ENCODE measurements at regions not wholly inside any gene's neighbourhood (a gene's known extent, or its start where the extent isn't known, plus 50 kb on each side); places are given as distances from the start of the nearest gene placed in this dataset.

DNA sequence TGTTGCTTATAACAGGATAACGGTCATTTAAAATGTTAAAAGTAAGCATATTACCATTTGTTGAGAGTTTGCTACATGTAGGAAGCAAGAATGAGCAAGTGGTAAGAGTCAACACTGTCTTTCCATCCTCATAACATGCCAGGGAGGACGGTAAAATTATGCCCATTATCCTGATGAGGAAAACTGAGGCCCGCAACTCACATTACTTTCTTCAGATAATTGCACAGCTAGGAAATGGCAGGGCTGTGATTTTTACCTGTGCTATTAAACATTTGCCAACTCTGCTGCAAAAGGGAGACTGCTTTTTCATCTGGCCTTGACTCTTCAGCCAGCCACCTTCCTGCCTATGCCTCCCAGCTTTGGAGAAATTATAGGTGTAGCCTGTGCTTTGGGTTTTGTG, 79.8 kb upstream of the BOD1 start:
- Histone ChIP-seq H4K20me1 (ENCODE audit: insufficient read depth, poor library complexity, severe bottlenecking) (no peaks in the 10 kb centered on the region), H3K9me2 (replicated peaks; ENCODE audit: insufficient read depth) (no peaks in the 10 kb centered on the region), H2AFZ (no peak overlapping the region), H3K27ac (no peak overlapping the region), H3K79me2 (no peaks in the 10 kb centered on the region), H3K4me1 (ENCODE audit: insufficient read depth) (no peaks in the 10 kb centered on the region), H3K9me3 (ENCODE audit: low read depth) (no peaks in the 10 kb centered on the region), H3K4me2 (no peak overlapping the region), H3K36me3 (replicated peaks; ENCODE audit: insufficient read depth, low read depth) (no peaks in the 10 kb centered on the region), H3K27me3 (no peaks in the 10 kb centered on the region), H3K4me3 (no peak overlapping the region)
- no peak for DNase-seq (ENCODE audit: low spot score)
- TF ChIP-seq EZH2phosphoT487 (IDR thresholded peaks at IDR 0.05; ENCODE audit: low read depth, severe bottlenecking, unreplicated experiment) (no peak), EZH2 (IDR thresholded peaks at IDR 0.05; ENCODE audit: borderline replicate concordance) (no peak)
- TF ChIP-seq, protein P1, sequence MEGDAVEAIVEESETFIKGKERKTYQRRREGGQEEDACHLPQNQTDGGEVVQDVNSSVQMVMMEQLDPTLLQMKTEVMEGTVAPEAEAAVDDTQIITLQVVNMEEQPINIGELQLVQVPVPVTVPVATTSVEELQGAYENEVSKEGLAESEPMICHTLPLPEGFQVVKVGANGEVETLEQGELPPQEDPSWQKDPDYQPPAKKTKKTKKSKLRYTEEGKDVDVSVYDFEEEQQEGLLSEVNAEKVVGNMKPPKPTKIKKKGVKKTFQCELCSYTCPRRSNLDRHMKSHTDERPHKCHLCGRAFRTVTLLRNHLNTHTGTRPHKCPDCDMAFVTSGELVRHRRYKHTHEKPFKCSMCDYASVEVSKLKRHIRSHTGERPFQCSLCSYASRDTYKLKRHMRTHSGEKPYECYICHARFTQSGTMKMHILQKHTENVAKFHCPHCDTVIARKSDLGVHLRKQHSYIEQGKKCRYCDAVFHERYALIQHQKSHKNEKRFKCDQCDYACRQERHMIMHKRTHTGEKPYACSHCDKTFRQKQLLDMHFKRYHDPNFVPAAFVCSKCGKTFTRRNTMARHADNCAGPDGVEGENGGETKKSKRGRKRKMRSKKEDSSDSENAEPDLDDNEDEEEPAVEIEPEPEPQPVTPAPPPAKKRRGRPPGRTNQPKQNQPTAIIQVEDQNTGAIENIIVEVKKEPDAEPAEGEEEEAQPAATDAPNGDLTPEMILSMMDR (IDR thresholded peaks at IDR 0.05; ENCODE audit: poor library complexity) = no peak
- 98% methylated on average over 3 of the region's 3 CpGs for WGBS (ENCODE audit: low lambda C conversion rate, missing lambda C conversion rate)

DNA sequence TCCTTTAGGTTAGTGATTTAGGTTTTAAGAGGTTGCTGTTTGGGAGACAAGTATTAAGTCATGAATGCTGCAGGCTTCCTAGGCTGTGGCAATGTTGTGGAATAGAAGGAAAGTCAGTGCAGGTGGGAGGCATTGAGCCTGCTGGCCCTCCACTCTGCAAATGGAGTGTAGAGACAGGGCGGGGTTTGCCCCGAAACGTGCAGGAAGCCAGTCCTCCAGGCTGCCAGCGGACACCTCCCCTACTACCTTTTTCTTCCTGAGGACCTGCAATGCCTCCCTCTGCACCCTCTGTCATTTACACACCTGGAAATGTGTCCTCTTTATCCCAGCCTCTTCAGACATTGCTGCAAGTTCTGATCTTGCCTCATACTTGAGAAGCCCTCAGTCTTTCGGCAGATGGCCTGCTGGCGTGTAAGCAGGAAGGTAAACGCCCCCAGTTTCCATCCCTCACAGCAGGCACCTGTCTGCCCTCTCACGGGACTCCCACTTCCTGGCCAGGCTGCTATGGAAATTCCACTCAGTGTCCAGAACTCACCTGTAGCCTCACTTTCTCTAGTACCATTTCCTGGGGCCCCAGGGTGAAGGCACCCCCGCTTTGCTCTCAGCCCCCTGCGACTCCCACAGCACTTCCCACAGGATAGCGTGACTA, 81.6 kb upstream of the BOD1 start:
- no peaks in the 10 kb centered on the region for H3K9me2 ChIP-seq (replicated peaks; ENCODE audit: insufficient read depth)
- no peak for DNase-seq (ENCODE audit: low spot score)
- H3K27ac ChIP-seq = no peak overlapping the region
- H3K4me3 ChIP-seq = no peak overlapping the region
- no peaks in the 10 kb centered on the region for H3K9me3 ChIP-seq (ENCODE audit: low read depth)
- no peaks in the 10 kb centered on the region for H4K20me1 ChIP-seq (ENCODE audit: insufficient read depth, poor library complexity, severe bottlenecking)
- TF ChIP-seq EZH2 (IDR thresholded peaks at IDR 0.05; ENCODE audit: borderline replicate concordance) (no peak), EZH2phosphoT487 (IDR thresholded peaks at IDR 0.05; ENCODE audit: low read depth, severe bottlenecking, unreplicated experiment) (no peak)
- TF ChIP-seq, protein P1 (IDR thresholded peaks at IDR 0.05; ENCODE audit: poor library complexity) = no peak
- no peak overlapping the region for H2AFZ ChIP-seq
- no peaks in the 10 kb centered on the region for H3K4me1 ChIP-seq (ENCODE audit: insufficient read depth)
- 80% methylated on average over 11 of the region's 11 CpGs for WGBS (ENCODE audit: low lambda C conversion rate, missing lambda C conversion rate)
- H3K4me2 ChIP-seq = no peak overlapping the region
- no peaks in the 10 kb centered on the region for H3K36me3 ChIP-seq (replicated peaks; ENCODE audit: insufficient read depth, low read depth)
- H3K79me2 ChIP-seq = no peaks in the 10 kb centered on the region
- H3K27me3 ChIP-seq = no peaks in the 10 kb centered on the region

DNA sequence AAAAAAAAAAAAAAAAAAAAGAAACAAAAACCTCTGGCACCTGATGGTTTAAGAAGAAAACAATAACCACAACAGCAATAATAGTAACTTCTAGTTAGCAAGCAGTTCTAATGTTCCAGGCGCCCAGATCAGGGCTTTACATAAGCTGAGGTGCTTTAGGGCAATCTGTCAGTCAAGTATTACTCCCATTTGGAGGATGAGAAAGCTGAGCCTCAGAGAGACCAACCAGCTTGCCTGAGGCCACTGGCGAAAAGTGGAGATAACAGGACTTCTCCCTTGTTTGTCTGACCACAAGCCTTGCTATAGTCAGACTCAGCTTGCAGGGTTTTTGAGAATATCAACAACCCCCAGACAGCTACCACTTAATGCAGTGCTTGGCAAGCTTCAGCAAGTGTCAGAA, 83.5 kb upstream of the BOD1 start:
- DNase-seq (ENCODE audit: low spot score) = no peak
- Histone ChIP-seq H3K4me3 (no peak overlapping the region), H3K4me2 (no peak overlapping the region), H3K79me2 (no peaks in the 10 kb centered on the region), H2AFZ (no peak overlapping the region), H4K20me1 (ENCODE audit: insufficient read depth, poor library complexity, severe bottlenecking) (no peaks in the 10 kb centered on the region), H3K36me3 (replicated peaks; ENCODE audit: insufficient read depth, low read depth) (no peaks in the 10 kb centered on the region), H3K27ac (no peak overlapping the region), H3K9me3 (ENCODE audit: low read depth) (no peaks in the 10 kb centered on the region), H3K4me1 (ENCODE audit: insufficient read depth) (no peaks in the 10 kb centered on the region), H3K27me3 (no peaks in the 10 kb centered on the region), H3K9me2 (replicated peaks; ENCODE audit: insufficient read depth) (no peaks in the 10 kb centered on the region)
- 90% methylated on average over 2 of the region's 2 CpGs for WGBS (ENCODE audit: low lambda C conversion rate, missing lambda C conversion rate)
- TF ChIP-seq EZH2 (IDR thresholded peaks at IDR 0.05; ENCODE audit: borderline replicate concordance) = no peak

DNA sequence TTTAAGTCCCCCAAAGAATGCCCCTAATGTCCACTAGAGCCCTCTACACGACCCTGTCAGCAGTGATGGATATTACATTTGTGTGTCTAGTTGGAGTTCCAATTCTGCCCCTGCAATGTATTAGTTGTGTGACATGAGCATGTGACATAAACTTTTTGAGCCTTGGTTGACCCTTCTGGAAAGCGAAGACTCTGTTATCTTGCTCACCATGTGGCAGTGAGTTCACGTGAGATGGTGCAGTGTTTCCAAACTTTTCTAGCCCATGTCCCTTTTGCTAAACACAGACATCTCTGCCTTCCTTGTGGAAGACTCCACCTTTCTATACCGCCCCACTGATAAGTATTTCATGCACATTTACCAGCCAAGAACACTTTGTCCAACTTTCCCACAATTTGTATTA, 87.0 kb upstream of the BOD1 start:
- no peak overlapping the region for H3K4me3 ChIP-seq

More for the DNA sequence above, 87.0 kb upstream of the BOD1 start:
- H3K27me3 ChIP-seq = no peaks in the 10 kb centered on the region
- no peak overlapping the region for H3K4me2 ChIP-seq
- H2AFZ ChIP-seq = no peak overlapping the region
- DNase-seq (ENCODE audit: low spot score) = no peak
- H4K20me1 ChIP-seq (ENCODE audit: insufficient read depth, poor library complexity, severe bottlenecking) = no peaks in the 10 kb centered on the region
- no peaks in the 10 kb centered on the region for H3K4me1 ChIP-seq (ENCODE audit: insufficient read depth)
- H3K9me2 ChIP-seq (replicated peaks; ENCODE audit: insufficient read depth) = no peaks in the 10 kb centered on the region
- H3K27ac ChIP-seq = no peak overlapping the region
- H3K36me3 ChIP-seq (replicated peaks; ENCODE audit: insufficient read depth, low read depth) = no peaks in the 10 kb centered on the region
- H3K9me3 ChIP-seq (ENCODE audit: low read depth) = no peaks in the 10 kb centered on the region
- 82% methylated on average over 4 of the region's 4 CpGs for WGBS (ENCODE audit: low lambda C conversion rate, missing lambda C conversion rate)
- TF ChIP-seq EZH2 (IDR thresholded peaks at IDR 0.05; ENCODE audit: borderline replicate concordance) (no peak), EZH2phosphoT487 (IDR thresholded peaks at IDR 0.05; ENCODE audit: low read depth, severe bottlenecking, unreplicated experiment) (no peak)
- TF ChIP-seq, protein P1 (IDR thresholded peaks at IDR 0.05; ENCODE audit: poor library complexity) = no peak
- no peaks in the 10 kb centered on the region for H3K79me2 ChIP-seq

All from hepatocyte (in vitro differentiated cells).